ENCODE measurements at regions not wholly inside any gene's neighbourhood (a gene's known extent, or its start where the extent isn't known, plus 50 kb on each side); places are given as distances from the start of the nearest gene placed in this dataset.
"Not testable (repeated sequence)": the region's sequence is repeated elsewhere in the genome, so short reads cannot be mapped to it uniquely, and the experiment has no call there.

DNA sequence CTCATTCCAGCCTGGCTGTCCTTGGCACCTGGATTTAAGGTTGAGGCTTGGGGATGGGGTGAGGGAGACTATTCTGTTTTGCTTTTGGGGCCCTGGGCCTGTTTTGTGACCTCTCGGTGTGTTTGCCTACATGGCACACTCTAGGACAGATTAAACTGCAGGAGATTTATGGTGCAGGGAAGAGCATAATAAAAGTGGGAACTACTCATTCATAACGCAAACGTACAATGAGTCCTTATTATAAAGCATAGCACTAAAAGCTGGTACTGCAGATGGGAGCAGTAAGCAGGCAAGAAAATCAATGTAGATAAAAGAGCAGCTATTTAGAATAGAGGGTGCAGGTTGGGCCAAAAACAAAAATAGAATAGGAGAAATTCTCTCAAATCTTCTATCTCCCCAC, 238.4 kb downstream of the ACTR3 start:
- peaks cover 13 to 16% of the 10 kb centered on the region in 2 donors for H3K27me3 Mint-ChIP-seq (ENCODE audit: low read depth in 2 of 2)
- H3K36me3 Mint-ChIP-seq, result no peaks in the 10 kb centered on the region

DNA sequence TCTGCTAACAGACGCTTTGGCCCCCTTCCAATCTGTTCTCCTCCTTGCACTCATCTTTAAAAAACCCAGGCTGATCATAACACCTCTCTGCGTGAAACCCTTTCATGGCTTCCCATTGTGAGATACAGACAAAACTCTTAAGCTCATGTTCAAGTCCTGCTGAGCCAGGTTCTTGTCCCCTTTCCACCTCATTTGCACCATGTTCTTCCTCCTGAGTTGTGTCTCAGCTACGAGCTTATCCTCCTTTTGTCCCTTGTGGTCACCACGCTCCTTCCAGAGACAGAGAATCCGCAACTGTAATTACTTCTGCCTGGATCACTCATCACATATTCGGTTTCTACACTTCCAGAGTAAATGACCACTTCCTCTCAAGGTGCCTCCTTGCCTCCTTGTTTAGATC, 238.8 kb downstream of the ACTR3 start:
- H3K36me3 ChIP-seq (ENCODE audit: control insufficient read depth, insufficient read depth, low read length), result no peaks in the 10 kb centered on the region
- Mint-ChIP-seq H3K4me1 (no peaks in the 10 kb centered on the region), H3K36me3 (no peaks in the 10 kb centered on the region), H3K27me3 (ENCODE audit: low read depth in 2 of 2) (peaks cover 13 to 16% of the 10 kb centered on the region in 2 donors), H3K4me3 (no peak overlapping the region), H3K27ac (no peak overlapping the region), H3K9me3 (no peaks in the 10 kb centered on the region)
- intact Hi-C loops (cut with micrococcal nuclease), result no loop called here
- no peaks in the 10 kb centered on the region for H3K4me1 ChIP-seq (ENCODE audit: control insufficient read depth, insufficient read depth, low read length)
- no peak for ATAC-seq
- WGBS (ENCODE audit: insufficient coverage), result 73% methylated on average over 6 of the region's 6 CpGs
- no peak overlapping the region for H3K4me3 ChIP-seq (ENCODE audit: low read length)
- TF ChIP-seq, protein P1, sequence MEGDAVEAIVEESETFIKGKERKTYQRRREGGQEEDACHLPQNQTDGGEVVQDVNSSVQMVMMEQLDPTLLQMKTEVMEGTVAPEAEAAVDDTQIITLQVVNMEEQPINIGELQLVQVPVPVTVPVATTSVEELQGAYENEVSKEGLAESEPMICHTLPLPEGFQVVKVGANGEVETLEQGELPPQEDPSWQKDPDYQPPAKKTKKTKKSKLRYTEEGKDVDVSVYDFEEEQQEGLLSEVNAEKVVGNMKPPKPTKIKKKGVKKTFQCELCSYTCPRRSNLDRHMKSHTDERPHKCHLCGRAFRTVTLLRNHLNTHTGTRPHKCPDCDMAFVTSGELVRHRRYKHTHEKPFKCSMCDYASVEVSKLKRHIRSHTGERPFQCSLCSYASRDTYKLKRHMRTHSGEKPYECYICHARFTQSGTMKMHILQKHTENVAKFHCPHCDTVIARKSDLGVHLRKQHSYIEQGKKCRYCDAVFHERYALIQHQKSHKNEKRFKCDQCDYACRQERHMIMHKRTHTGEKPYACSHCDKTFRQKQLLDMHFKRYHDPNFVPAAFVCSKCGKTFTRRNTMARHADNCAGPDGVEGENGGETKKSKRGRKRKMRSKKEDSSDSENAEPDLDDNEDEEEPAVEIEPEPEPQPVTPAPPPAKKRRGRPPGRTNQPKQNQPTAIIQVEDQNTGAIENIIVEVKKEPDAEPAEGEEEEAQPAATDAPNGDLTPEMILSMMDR (IDR thresholded peaks at IDR 0.05), result no peak
- no peaks in the 10 kb centered on the region for H3K9me3 ChIP-seq (ENCODE audit: control insufficient read depth, insufficient read depth, low read length)
- H3K27ac ChIP-seq (ENCODE audit: low read length), result no peak overlapping the region
- no peaks in the 10 kb centered on the region for H3K27me3 ChIP-seq (ENCODE audit: control insufficient read depth, insufficient read depth, low read length)
- DNase-seq, result no peak

More for the DNA sequence above, 238.4 kb downstream of the ACTR3 start:
- no peaks in the 10 kb centered on the region for H3K4me1 ChIP-seq (ENCODE audit: control insufficient read depth, insufficient read depth, low read length)
- TF ChIP-seq, protein P1 (IDR thresholded peaks at IDR 0.05), result no peak
- DNase-seq (no peak), ATAC-seq (no peak)
- H3K4me3 ChIP-seq (ENCODE audit: low read length), result no peak overlapping the region
- WGBS (ENCODE audit: insufficient coverage), result 85% methylated on average over 3 of the region's 3 CpGs
- H3K27me3 ChIP-seq (ENCODE audit: control insufficient read depth, insufficient read depth, low read length), result no peaks in the 10 kb centered on the region
- H3K36me3 ChIP-seq (ENCODE audit: control insufficient read depth, insufficient read depth, low read length), result no peaks in the 10 kb centered on the region
- no peak overlapping the region for H3K27ac ChIP-seq (ENCODE audit: low read length)
- Mint-ChIP-seq H3K9me3 (no peaks in the 10 kb centered on the region), H3K4me1 (no peaks in the 10 kb centered on the region), H3K27ac (no peak overlapping the region), H3K4me3 (no peak overlapping the region)
- H3K9me3 ChIP-seq (ENCODE audit: control insufficient read depth, insufficient read depth, low read length), result no peaks in the 10 kb centered on the region
- intact Hi-C loops (cut with micrococcal nuclease), result no loop called here

DNA sequence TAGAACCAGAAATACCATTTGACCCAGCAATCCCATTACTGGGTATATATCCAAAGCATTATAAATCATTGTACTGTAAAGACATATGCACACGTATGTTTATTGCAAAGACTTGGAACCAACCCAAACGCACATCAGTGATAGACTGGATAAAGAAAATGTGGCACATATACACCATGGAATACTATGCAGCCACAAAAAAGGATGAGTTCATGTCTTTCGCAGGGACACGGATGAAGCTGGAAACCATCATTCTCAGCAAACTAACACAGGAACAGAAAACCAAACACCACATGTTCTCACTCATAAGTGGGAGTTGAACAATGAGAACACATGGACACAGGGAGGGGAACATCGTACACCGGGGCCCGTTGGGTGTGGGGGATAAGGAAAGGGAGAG, 242.2 kb downstream of the ACTR3 start:
- peaks cover 13 to 16% of the 10 kb centered on the region in 2 donors for H3K27me3 Mint-ChIP-seq (ENCODE audit: low read depth in 2 of 2)
- H3K9me3 Mint-ChIP-seq; DNase-seq; H3K4me3 Mint-ChIP-seq; H3K27ac Mint-ChIP-seq; H3K9me3 ChIP-seq (ENCODE audit: control insufficient read depth, insufficient read depth, low read length); H3K27ac ChIP-seq (ENCODE audit: low read length); H3K4me1 Mint-ChIP-seq; H3K36me3 Mint-ChIP-seq; H3K4me1 ChIP-seq (ENCODE audit: control insufficient read depth, insufficient read depth, low read length); H3K36me3 ChIP-seq (ENCODE audit: control insufficient read depth, insufficient read depth, low read length); intact Hi-C loops (cut with micrococcal nuclease); H3K4me3 ChIP-seq (ENCODE audit: low read length); H3K27me3 ChIP-seq (ENCODE audit: control insufficient read depth, insufficient read depth, low read length); ATAC-seq: not testable (repeated sequence)
- WGBS (ENCODE audit: insufficient coverage), result 95% methylated on average over 7 of the region's 7 CpGs

DNA sequence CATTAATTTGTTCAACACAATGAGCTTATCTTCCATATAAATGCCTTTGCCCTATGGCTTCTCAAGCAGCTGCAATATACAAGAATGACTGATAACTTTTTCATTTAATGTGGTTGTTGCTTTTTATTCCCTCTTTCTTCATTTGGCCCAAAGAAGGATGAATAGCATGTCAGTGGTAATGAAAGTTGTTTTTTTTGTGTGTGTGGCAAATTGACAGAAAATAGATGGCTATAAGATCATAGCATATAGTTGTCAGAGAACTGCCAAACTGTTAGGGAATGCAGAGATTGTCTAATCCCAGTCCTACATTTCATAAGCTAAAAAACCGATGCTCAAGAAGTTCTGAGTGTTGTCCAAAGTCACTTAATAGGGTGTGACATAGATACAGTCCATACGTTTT, 244.3 kb downstream of the ACTR3 start:
- ATAC-seq, result no peak
- no peaks in the 10 kb centered on the region for H3K27me3 ChIP-seq (ENCODE audit: control insufficient read depth, insufficient read depth, low read length)

More for the DNA sequence above, 244.3 kb downstream of the ACTR3 start:
- Histone ChIP-seq H3K9me3 (ENCODE audit: control insufficient read depth, insufficient read depth, low read length) (no peaks in the 10 kb centered on the region), H3K4me1 (ENCODE audit: control insufficient read depth, insufficient read depth, low read length) (no peaks in the 10 kb centered on the region), H3K4me3 (ENCODE audit: low read length) (no peak overlapping the region), H3K36me3 (ENCODE audit: control insufficient read depth, insufficient read depth, low read length) (no peaks in the 10 kb centered on the region), H3K27ac (ENCODE audit: low read length) (no peak overlapping the region)
- TF ChIP-seq, protein P1 (IDR thresholded peaks at IDR 0.05), result no peak
- no peak overlapping the region for H3K27ac Mint-ChIP-seq
- H3K36me3 Mint-ChIP-seq, result no peaks in the 10 kb centered on the region
- no peaks in the 10 kb centered on the region for H3K9me3 Mint-ChIP-seq
- intact Hi-C loops (cut with micrococcal nuclease), result no loop called here
- peaks cover 9 to 13% of the 10 kb centered on the region in 2 donors for H3K27me3 Mint-ChIP-seq (ENCODE audit: low read depth in 2 of 2)
- DNase-seq, result no peak
- WGBS (ENCODE audit: insufficient coverage), result 62% methylated on average over 2 of the region's 2 CpGs
- no peaks in the 10 kb centered on the region for H3K4me1 Mint-ChIP-seq
- H3K4me3 Mint-ChIP-seq, result no peak overlapping the region

All from natural killer cell (primary cell).